ENCODE measurements at regions not wholly inside any gene's neighbourhood (a gene's known extent, or its start where the extent isn't known, plus 50 kb on each side); places are given as distances from the start of the nearest gene placed in this dataset.

DNA sequence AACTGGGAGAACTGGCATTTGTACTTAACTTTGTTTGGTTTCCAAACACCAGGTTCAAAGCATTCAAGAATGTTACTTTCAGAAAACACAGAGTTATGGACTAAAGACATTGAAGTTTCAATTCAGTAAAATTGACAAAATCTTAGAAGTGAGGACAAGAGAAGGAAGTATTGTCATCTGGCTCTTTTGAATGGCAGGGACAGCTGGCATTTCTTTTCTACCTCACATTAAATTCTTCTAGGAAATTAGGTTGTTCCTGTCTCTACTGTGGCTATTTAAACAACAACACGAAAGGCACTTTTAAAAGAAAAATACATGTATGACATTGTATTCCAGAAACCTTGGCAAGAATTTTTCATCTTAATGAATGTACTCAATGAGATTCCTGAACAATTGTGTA lies 600.0 kb upstream of the CA10 start:
- no peak for TF ChIP-seq SP1 (IDR thresholded peaks at IDR 0.05; ENCODE audit: low read depth)
- TF ChIP-seq, protein P1, sequence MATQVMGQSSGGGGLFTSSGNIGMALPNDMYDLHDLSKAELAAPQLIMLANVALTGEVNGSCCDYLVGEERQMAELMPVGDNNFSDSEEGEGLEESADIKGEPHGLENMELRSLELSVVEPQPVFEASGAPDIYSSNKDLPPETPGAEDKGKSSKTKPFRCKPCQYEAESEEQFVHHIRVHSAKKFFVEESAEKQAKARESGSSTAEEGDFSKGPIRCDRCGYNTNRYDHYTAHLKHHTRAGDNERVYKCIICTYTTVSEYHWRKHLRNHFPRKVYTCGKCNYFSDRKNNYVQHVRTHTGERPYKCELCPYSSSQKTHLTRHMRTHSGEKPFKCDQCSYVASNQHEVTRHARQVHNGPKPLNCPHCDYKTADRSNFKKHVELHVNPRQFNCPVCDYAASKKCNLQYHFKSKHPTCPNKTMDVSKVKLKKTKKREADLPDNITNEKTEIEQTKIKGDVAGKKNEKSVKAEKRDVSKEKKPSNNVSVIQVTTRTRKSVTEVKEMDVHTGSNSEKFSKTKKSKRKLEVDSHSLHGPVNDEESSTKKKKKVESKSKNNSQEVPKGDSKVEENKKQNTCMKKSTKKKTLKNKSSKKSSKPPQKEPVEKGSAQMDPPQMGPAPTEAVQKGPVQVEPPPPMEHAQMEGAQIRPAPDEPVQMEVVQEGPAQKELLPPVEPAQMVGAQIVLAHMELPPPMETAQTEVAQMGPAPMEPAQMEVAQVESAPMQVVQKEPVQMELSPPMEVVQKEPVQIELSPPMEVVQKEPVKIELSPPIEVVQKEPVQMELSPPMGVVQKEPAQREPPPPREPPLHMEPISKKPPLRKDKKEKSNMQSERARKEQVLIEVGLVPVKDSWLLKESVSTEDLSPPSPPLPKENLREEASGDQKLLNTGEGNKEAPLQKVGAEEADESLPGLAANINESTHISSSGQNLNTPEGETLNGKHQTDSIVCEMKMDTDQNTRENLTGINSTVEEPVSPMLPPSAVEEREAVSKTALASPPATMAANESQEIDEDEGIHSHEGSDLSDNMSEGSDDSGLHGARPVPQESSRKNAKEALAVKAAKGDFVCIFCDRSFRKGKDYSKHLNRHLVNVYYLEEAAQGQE (IDR thresholded peaks at IDR 0.05; ENCODE audit: low read depth), result no peak
- TF ChIP-seq TCF7L2 (IDR thresholded peaks at IDR 0.05; ENCODE audit: borderline replicate concordance, extremely low read depth, insufficient read depth, insufficient read length), result no peak
- TF ChIP-seq SRF (IDR thresholded peaks at IDR 0.05; ENCODE audit: low read depth), result no peak
- no peak for TF ChIP-seq SIN3A (IDR thresholded peaks at IDR 0.05; ENCODE audit: low read depth)
- TF ChIP-seq ZFX (IDR thresholded peaks at IDR 0.05), result no peak
- TF ChIP-seq JUND (IDR thresholded peaks at IDR 0.05), result no peak
- RAD21 ChIA-PET (ENCODE audit: low non-redundant PET in 1 of 2, low total read pairs in 2 of 2, uncharacterized antibody in 2 of 2, unreplicated experiment in 2 of 2), result no interaction called here
- no peak overlapping the region for H3K4me3 ChIP-seq (replicated peaks in 1 of 2; ENCODE audit: low read depth in 1 of 2, low read length in 2 of 2)
- ATAC-seq (no peak), DNase-seq (ENCODE audit: low read depth, low spot score) (no peak)
- POLR2A ChIA-PET, result no interaction called here
- H3K9me3 ChIP-seq (ENCODE audit: control insufficient read depth in 1 of 2, insufficient read depth in 1 of 2, low read depth in 1 of 2, low read length in 2 of 2), result peaks cover 37 to 54% of the 10 kb centered on the region in 2 experiments; a peak in 3 of 4 replicates
- no peak overlapping the region for H2AFZ ChIP-seq (ENCODE audit: low read depth, low read length, poor library complexity, severe bottlenecking)
- no peak overlapping the region for H3K27ac ChIP-seq (ENCODE audit: low read depth, low read length)
- H3K4me1 ChIP-seq (ENCODE audit: control insufficient read depth in 1 of 2, insufficient read depth in 2 of 2, low read length in 2 of 2), result no peaks in the 10 kb centered on the region
- no TSS peak for BruUV-seq (replicated peaks)
- no peaks in the 10 kb centered on the region for H4K20me1 ChIP-seq (ENCODE audit: insufficient read depth)
- intact Hi-C loops (cut with micrococcal nuclease), result no loop called here
- no peaks in the 10 kb centered on the region for H3K27me3 ChIP-seq (ENCODE audit: insufficient read depth, low read length)
- H3K4me2 ChIP-seq (ENCODE audit: low read length), result no peak overlapping the region
- H3K79me2 ChIP-seq (ENCODE audit: insufficient read depth, low read length), result no peaks in the 10 kb centered on the region
- CTCF ChIA-PET, result no interaction called here
- H3K36me3 ChIP-seq (ENCODE audit: control insufficient read depth in 1 of 2, insufficient read depth in 2 of 2, low read length in 2 of 2), result no peaks in the 10 kb centered on the region
- no peaks in the 10 kb centered on the region for H3K9me2 ChIP-seq (ENCODE audit: insufficient read depth)
- no peak overlapping the region for H3K9ac ChIP-seq (ENCODE audit: low read length)

DNA sequence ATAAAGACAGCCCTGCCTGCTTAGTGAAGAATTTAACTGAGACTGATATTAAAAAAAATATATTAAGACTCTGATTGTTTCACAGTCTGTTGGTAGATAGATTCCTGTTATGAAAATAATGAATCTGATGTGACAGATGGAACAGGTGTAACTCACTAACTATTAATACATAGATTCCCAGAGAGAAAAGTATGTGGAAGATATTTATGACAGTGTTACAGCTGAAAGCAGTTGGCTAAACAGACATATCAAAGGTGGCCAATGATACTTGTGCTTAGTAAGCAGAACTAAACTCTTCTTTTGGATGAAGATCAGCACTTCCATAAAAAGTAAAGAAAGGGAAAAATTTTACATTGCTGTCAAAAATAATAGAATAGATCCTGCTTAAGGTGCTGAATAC lies 598.2 kb upstream of the CA10 start:
- POLR2A ChIA-PET, result no interaction called here
- no peaks in the 10 kb centered on the region for H3K79me2 ChIP-seq (ENCODE audit: insufficient read depth, low read length)
- no peaks in the 10 kb centered on the region for H3K9me2 ChIP-seq (ENCODE audit: insufficient read depth)
- ATAC-seq (no peak), DNase-seq (ENCODE audit: low read depth, low spot score) (no peak)
- no peaks in the 10 kb centered on the region for H3K36me3 ChIP-seq (ENCODE audit: control insufficient read depth in 1 of 2, insufficient read depth in 2 of 2, low read length in 2 of 2)
- H3K9me3 ChIP-seq (ENCODE audit: control insufficient read depth in 1 of 2, insufficient read depth in 1 of 2, low read depth in 1 of 2, low read length in 2 of 2), result peaks cover 30 to 57% of the 10 kb centered on the region in 2 experiments; a peak in 3 of 4 replicates
- RAD21 ChIA-PET (ENCODE audit: low non-redundant PET in 1 of 2, low total read pairs in 2 of 2, uncharacterized antibody in 2 of 2, unreplicated experiment in 2 of 2), result no interaction called here
- no peak overlapping the region for H2AFZ ChIP-seq (ENCODE audit: low read depth, low read length, poor library complexity, severe bottlenecking)
- no peak overlapping the region for H3K4me3 ChIP-seq (replicated peaks in 1 of 2; ENCODE audit: low read depth in 1 of 2, low read length in 2 of 2)
- no peaks in the 10 kb centered on the region for H3K27me3 ChIP-seq (ENCODE audit: insufficient read depth, low read length)
- H3K4me2 ChIP-seq (ENCODE audit: low read length), result no peak overlapping the region
- no peak overlapping the region for H3K27ac ChIP-seq (ENCODE audit: low read depth, low read length)
- H4K20me1 ChIP-seq (ENCODE audit: insufficient read depth), result no peaks in the 10 kb centered on the region
- no peak overlapping the region for H3K9ac ChIP-seq (ENCODE audit: low read length)
- intact Hi-C loops (cut with micrococcal nuclease), result no loop called here
- CTCF ChIA-PET, result no interaction called here
- no TSS peak for BruUV-seq (replicated peaks)
- H3K4me1 ChIP-seq (ENCODE audit: control insufficient read depth in 1 of 2, insufficient read depth in 2 of 2, low read length in 2 of 2), result no peaks in the 10 kb centered on the region
- TF ChIP-seq, protein P2, sequence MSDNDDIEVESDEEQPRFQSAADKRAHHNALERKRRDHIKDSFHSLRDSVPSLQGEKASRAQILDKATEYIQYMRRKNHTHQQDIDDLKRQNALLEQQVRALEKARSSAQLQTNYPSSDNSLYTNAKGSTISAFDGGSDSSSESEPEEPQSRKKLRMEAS (IDR thresholded peaks at IDR 0.05), result no peak
- TF ChIP-seq TCF7L2 (IDR thresholded peaks at IDR 0.05; ENCODE audit: borderline replicate concordance, extremely low read depth, insufficient read depth, insufficient read length) (no peak), RAD21 (IDR thresholded peaks at IDR 0.05; ENCODE audit: low read depth) (no peak), EZH2phosphoT487 (IDR thresholded peaks at IDR 0.05; ENCODE audit: borderline replicate concordance) (no peak), SRF (IDR thresholded peaks at IDR 0.05; ENCODE audit: low read depth) (no peak), POLR2AphosphoS5 (IDR thresholded peaks at IDR 0.05; ENCODE audit: low read depth, low read length) (no peak), ZNF274 (IDR thresholded peaks at IDR 0.05; ENCODE audit: low read depth, low read length) (no peak), ZFX (IDR thresholded peaks at IDR 0.05) (no peak), ELF1 (IDR thresholded peaks at IDR 0.05; ENCODE audit: borderline replicate concordance, low read depth) (no peak), POLR2A (IDR thresholded peaks at IDR 0.05; ENCODE audit: borderline replicate concordance, extremely low read depth, insufficient read depth, insufficient read length) (no peak), EZH2 (IDR thresholded peaks at IDR 0.05) (no peak), CEBPB (IDR thresholded peaks at IDR 0.05; ENCODE audit: low read depth) (no peak), YY1 (IDR thresholded peaks at IDR 0.05; ENCODE audit: extremely low read depth, insufficient replicate concordance, low read depth, low read length) (no peak)
- TF ChIP-seq, protein P3, sequence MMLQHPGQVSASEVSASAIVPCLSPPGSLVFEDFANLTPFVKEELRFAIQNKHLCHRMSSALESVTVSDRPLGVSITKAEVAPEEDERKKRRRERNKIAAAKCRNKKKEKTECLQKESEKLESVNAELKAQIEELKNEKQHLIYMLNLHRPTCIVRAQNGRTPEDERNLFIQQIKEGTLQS (IDR thresholded peaks at IDR 0.05), result no peak

Measured in HCT116 (cell line).